Fibroblast of mammary gland (primary cell): ENCODE measurements at regions not wholly inside any gene's neighbourhood (a gene's known extent, or its start where the extent isn't known, plus 50 kb on each side); places are given as distances from the start of the nearest gene placed in this dataset.

ENCODE experiments used
- DNase-seq: peaks from one replicate; pipeline ENCODE4 v3.0.0-alpha.2; 2010; ENCODE audit warnings: low read depth
- H3K4me3 ChIP-seq: 2 replicates; pipeline ENCODE4 v1.5.1; 2011; ENCODE audit warnings: low read depth, mild to moderate bottlenecking, low read length, moderate library complexity; ENCODE audit not compliant: control insufficient read depth
- TF ChIP-seq, protein P1 (sequence below): conservative IDR thresholded peaks from 2 replicates; pipeline ENCODE4 v1.5.1; 2011; ENCODE audit warnings: low read depth, low read length, inconsistent platforms; ENCODE audit not compliant: control insufficient read depth, insufficient read depth

DNA sequence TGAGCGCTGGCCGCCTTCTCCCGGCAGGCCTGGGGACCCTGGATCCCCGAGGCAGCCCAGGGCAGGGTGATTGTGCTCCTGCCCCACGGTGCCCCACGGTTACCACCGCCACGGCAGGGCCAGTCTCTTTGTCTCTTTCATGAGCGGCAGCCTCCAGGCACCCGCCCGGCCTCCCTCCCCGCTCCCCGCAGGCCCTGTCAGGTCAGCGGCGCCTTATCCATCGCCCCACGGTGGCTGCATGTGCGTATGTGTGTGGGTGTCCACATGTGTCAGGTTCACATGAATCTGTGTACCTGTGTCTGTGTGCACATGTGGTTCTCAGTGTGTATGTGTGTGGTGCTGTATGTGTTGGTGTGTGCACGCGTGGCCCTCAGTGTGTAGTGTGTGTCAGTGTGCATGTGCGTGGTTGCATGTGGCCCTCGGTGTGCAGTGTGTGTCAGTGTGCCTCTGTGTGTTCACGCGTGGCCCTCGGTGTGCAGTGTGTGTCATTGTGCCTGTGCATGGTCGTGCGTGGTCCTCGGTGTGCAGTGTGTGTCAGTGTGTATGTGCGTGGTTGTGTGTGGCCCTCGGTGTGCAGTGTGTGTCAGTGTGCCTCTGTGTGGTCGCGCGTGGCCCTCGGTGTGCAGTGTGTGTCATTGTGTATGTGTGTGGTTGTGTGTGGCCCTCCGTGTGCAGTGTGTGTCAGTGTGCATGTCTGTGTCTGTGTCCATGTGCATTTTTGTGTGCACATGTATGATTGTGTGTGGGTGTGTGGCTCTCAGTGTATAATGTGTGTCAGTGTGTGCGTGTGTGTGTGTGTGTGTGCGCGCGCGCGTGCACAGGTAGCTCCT, 239.2 kb upstream of the GSE1 start:
- DNase-seq: no peak
- H3K4me3 ChIP-seq: no peak overlapping the region
- TF ChIP-seq, protein P1, sequence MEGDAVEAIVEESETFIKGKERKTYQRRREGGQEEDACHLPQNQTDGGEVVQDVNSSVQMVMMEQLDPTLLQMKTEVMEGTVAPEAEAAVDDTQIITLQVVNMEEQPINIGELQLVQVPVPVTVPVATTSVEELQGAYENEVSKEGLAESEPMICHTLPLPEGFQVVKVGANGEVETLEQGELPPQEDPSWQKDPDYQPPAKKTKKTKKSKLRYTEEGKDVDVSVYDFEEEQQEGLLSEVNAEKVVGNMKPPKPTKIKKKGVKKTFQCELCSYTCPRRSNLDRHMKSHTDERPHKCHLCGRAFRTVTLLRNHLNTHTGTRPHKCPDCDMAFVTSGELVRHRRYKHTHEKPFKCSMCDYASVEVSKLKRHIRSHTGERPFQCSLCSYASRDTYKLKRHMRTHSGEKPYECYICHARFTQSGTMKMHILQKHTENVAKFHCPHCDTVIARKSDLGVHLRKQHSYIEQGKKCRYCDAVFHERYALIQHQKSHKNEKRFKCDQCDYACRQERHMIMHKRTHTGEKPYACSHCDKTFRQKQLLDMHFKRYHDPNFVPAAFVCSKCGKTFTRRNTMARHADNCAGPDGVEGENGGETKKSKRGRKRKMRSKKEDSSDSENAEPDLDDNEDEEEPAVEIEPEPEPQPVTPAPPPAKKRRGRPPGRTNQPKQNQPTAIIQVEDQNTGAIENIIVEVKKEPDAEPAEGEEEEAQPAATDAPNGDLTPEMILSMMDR: no peak

DNA sequence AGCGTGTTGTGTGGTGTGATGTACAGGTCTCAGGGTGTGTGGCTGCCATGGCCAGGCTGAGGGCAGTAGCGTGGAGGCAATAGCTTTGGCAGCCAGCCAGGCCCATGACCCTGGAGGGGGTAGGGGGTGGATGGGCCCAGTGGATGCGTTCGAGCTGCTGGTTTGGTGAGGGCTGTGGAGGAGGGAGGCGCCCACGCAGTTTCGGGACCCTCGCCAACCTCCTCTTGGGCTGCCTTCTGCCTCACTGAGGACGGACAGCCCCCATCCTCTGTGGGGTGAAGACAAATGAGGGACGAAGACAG, 238.6 kb upstream of the GSE1 start:
- no peak overlapping the region for H3K4me3 ChIP-seq
- TF ChIP-seq, protein P1: no peak
- no peak for DNase-seq

DNA sequence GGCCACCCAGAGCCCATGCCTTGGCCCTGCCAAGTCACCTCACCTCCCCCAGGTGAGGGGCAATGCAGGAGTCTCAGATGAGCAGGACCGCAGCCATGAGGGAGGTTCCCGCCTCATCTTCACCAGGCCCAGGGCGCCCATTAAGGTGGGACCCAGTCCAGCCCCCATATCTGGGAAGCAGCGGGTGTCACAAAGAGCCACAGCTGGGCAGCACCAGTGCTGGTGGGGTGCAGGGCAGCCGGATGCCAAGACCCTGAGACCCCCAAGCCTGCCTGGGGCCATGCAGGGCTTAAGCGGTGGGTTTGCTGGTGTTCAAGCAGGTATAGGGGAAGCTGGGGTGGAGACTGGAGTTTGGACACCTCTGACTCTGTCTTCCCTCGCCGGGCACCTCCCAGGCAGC, 237.8 kb upstream of the GSE1 start:
- DNase-seq: no peak
- TF ChIP-seq, protein P1: no peak
- no peak overlapping the region for H3K4me3 ChIP-seq

DNA sequence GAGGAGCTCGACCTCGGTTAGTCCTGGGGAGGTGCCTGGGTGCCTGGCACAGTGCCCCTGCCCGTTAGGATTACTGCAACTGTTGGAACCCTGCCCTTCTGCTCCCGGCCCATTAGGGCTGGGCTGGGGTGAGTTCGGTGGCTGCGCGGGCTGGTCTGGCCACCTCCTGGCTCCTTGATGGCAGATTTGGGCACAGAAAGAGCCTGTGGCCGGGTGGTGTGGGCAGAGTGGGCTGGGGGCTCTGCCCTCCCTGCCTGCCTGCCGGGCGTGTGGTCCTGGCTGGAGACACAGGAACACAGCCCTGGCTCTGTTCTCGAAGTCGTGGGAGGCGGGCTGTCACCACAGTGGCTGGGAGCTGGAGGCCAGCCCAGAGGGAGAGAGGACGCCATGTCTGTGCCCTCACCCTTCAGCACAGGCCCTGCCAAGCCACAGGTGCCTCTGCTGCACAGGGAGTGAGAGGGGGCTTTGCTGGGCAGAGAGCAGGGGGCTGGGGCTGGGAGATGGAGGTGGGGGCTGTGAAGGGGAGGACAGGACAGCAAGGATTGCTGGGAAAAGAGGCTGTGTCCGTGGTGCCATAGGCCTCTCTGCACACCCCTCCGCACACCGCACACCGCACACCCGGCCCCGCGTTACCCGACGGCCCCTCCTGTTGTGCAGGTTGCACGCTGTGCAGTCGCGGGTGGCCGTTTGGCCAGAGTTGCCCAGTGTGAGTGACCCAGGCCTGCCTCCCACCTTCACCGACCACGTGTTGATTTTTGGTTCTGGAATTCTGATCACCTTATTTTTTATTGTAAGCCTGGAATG, 236.6 kb upstream of the GSE1 start:
- TF ChIP-seq, protein P1: no peak
- no peak for DNase-seq

DNA sequence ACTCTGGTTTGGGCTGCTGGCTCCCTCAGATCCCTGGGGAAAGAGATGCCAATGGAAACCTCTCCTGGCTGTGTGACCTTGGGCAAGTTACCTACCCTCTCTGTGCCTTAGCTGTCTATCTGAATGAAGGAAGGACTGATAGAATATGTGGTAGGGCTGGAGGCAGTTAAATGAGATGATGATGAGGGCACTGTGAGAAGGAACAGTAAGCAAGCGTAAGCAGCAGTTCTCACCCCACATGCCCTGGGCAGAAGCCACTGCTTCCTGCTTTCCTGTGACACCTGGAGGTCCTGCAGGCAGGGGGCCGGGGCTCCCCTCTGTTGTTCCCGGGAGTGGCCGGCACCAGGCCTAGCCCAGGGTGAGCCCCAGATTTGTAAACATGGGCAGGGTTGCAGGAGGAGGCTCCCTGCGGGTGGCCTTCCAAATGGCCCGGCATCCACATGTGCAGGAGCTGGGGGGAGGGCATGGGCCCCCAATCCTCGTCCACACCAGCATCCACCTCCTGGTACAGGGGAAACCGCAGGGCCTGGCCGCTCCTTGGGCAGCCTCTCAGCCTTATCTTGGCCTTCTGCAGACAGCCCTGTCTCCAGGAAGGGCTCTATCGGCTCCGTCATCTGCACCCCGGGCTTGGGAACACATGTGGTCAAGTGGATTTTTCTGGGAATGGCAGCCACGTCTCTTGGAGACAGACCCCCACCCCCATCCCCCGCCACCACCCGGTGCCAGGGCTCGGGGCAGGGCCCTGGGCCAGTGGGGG, 235.6 kb upstream of the GSE1 start:
- TF ChIP-seq, protein P1: no peak
- H3K4me3 ChIP-seq: no peak overlapping the region
- DNase-seq: no peak

More for the DNA sequence above, 236.6 kb upstream of the GSE1 start:
- H3K4me3 ChIP-seq: no peak overlapping the region

DNA sequence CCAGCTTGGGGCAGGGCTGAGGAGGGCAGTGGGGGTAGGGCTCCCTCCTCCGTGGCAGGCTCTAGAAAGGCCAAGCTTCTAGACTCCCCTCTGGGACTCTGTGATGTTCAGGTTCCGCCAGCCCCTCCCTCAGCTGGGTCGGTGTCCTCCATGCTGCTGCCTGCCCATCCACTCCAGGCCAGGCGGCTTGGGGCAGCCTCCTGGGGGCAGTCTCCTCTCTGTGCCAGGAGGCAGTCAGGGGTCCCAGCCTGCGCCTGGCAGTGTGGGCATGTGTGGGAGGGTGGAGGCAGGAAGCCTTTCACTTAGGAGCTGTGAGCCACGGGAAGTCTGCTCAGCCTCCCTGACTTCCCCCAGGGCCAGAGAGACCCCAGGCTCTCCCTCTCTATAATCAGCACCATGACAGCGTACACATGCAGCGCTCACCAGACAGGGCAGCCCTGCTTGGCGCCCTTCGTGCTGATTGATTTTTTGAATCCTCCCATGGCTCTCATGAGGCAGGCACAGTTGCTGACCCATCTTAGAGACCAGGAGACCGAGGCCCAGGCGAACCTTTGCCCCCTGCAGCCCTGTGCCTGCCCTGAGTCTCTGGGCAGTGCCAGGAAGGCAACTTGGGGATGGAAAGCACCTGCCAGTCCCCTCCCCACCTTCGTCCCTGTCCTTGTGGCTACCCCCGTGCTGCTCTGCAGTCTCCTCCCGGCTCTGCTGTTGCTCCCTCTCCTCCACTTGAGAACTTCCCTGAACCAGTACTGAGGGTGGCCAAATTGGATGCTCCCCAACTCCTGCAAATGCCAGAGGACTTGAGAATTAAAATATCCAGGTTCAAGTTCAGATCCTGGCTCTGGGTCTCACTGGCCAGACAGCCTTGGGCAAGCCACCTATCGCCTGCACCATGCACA, 234.7 kb upstream of the GSE1 start:
- no peak overlapping the region for H3K4me3 ChIP-seq
- no peak for DNase-seq
- TF ChIP-seq, protein P1: no peak
